GM12892 (cell line): ENCODE measurements at regions not wholly inside any gene's neighbourhood (a gene's known extent, or its start where the extent isn't known, plus 50 kb on each side); places are given as distances from the start of the nearest gene placed in this dataset.

ENCODE experiments used
- POLR2A ChIP-seq: IDR thresholded peaks from 2 replicates; pipeline ENCODE4 v1.6.1; 2011; ENCODE audit warnings: low read depth, low read length, control low read depth
- POLR2AphosphoS5 ChIP-seq: IDR thresholded peaks from 2 replicates; pipeline ENCODE4 v1.6.1; 2011; ENCODE audit warnings: low read depth, low read length, control low read depth
- TAF1 ChIP-seq: IDR thresholded peaks from 2 replicates; pipeline ENCODE4 v1.6.1; 2011; ENCODE audit warnings: low read depth, mild to moderate bottlenecking, control low read depth, low read length, borderline replicate concordance

DNA sequence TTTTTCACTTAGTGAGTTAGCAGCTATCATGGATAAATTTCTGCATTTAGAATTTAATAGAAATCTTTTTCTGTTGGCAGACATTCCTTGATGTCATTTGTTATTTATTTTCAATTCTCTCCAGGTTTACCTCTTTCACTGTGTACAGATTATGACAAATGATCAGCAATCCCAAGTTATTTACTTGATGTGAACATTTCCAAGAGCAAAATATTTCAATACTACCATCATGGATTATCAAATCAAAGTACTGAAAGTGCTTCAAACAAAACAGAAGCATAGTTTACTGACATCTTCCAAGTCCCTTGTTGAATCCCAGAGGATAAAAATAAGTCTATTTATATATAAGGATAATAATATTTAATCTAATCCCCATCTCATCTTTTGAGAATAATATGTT lies 852.2 kb upstream of the CITED2 start:
- no peak for TF ChIP-seq POLR2A
- no peak for TF ChIP-seq TAF1
- no peak for TF ChIP-seq POLR2AphosphoS5
